NCI-H748 treated with DMSO at 0.1 percent for 48 hours (cell line): ENCODE measurements at regions not wholly inside any gene's neighbourhood (a gene's known extent, or its start where the extent isn't known, plus 50 kb on each side); places are given as distances from the start of the nearest gene placed in this dataset.

Experiments used
- DNase-seq: peaks from one replicate; lab custom pipeline; 2025; lab: John Stamatoyannopoulos, UW

DNA sequence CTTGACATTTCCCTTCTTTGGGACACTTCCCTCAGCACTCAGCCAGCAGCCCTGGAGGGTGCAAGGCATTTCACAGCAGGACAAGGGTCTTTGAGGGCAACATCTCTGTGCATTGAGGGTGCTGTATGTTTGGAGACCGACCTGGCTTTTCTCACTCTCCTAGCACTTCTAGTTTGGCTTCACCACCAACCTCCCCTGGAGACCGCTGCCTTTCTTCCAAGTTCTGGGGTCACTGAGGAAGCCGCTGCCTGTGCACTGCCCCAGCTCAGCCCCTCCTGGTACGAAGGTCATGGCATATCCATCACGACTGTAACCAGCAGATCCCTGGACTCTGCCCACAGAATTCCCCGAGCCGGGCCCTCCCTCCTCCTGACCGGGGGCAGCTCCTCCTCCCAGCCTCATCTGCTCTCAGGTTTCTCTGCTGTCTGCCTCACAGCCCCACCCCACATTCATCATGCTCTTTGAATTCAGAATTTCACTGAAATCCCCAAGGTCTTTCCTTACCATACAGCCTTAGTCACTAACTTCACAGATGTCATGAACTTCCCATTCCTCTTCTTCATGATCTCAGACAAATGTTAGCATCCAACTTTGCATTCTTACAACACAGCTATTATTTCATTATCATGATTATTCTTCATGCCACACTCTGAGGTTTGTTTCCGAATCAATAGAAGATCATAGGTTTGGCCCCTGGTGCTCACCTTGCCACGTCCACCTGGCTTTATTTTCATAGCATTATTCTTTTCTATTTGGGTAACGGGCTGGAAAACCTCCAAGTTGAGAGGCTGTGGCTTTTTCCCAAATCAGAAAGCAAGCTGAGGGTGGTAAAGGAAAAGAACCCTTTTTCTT is 113.0 kb upstream of the COPS8 start:
- DNase-seq = peak; percentile 78

DNA sequence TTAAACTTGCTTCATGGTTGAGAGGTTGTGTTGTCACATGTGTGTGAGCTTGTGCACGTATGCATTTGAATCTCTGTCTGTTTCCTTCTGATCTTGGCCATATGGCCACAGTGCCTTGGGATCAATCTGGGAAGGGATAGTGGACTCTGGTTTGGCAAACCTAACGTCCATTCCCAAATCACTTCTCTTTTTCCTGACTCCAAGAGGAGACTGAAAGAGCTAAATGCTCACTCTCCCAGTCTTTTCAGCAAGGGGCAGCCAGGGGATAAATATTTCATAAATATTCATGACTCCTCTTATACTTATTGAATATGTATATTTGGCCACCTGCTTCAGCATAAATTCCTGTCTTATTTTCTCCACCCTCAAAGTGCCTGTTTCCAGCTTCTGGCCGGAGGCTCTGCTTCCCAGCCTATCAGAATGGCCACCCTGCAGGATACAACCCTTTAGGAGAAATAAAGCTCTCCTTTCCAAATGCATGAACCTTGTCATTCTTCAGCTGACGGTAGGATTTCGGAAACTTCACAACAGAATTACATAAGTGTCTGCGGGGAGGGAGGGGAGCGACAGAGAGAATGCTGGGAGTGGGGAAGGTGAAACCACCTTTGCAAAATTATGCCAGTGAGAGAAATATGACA is 112.2 kb upstream of the COPS8 start:
- no peak for DNase-seq

DNA sequence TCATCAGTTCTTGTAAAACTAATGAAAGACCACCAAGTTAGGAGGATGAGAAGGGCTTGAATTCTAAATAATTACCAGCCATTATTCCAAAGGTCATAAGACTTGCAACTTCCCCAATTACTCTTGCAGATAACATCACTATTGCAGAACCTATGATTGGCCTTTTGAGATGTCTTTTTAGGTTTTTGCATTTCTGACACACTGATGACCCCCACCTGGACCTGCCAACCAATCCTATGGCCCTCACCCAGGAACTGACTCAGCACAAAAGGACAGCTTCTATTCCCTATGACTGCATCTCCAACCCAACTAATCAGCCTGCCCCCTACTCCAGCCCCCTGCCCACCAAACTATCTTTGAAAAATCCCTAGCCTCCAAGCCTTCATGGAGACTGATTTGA is 111.5 kb upstream of the COPS8 start:
- DNase-seq = no peak

DNA sequence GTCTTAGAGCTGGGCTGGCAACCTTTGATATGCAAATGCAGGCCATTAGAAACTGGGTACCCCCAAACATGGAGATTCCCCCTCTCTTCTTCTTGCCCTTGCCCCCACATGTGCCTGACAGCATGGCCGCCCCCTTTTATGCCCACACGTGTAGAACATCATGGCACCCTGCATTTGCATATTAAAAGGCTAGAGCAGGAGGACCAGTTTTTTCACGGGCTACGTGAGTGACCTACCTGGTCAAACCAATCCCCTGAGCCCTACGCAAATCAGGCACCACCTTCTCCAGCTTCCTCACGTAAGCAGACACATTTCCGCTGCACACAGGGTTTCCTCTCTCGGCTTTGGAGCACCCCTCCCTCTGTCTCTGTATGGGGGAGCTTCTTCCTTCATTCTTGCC is 110.9 kb upstream of the COPS8 start:
- no peak for DNase-seq

DNA sequence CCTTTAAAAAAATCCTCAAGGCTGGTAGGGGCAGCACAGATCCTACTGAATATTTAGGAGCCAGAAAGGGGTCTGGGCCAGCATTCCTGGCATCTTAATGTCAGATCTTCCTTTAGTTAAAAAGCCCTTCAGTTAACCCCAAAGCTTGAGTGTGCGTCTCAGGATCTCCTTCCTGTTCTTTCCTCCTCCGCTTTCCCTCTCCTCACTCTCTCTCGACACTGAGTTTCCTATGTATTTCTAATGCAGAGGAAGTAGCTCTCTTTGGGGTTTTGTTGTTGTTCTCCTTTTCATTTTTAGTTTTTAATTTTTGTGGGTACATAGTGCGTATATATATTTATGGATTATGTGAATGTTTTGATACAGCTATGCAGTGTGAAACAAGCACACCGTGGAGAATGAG is 109.9 kb upstream of the COPS8 start:
- no peak for DNase-seq

DNA sequence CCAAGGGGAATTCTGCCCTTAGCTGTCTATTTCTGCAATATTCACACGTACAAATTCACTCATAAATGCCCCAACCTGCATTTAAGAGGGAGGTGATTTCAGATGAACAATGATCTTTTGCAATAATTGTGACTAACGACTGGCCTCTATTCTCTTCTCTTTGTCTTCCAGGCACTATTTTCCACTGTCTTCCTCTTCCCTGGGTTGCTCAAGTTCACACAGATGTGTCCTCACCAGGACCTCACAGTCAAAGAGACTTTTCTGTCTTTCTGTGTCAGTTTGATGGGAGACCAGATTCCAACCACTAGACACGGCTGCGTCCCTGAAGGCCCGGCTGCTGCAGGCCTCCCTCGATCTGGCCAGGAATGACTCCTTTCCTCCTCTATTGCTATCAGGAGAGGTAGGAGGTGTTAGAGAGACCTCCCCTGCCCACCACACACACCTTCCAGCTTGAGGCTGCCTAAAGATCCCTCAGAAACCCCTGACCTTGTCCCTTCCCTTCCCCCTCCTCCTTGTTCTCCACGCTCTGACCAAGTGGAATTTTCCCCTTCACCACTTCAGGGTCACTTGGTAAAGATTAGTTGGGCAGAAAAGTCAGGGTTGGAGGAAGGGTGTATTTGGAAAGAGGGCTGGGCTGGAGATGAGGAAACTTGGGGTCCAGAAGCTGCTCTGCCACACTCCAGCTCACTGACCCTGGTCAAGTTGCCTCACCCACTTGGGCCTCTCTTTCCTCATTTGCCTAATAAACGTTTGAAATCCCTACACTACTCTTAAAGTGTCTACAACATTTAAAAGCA is 109.2 kb upstream of the COPS8 start:
- DNase-seq = no peak

DNA sequence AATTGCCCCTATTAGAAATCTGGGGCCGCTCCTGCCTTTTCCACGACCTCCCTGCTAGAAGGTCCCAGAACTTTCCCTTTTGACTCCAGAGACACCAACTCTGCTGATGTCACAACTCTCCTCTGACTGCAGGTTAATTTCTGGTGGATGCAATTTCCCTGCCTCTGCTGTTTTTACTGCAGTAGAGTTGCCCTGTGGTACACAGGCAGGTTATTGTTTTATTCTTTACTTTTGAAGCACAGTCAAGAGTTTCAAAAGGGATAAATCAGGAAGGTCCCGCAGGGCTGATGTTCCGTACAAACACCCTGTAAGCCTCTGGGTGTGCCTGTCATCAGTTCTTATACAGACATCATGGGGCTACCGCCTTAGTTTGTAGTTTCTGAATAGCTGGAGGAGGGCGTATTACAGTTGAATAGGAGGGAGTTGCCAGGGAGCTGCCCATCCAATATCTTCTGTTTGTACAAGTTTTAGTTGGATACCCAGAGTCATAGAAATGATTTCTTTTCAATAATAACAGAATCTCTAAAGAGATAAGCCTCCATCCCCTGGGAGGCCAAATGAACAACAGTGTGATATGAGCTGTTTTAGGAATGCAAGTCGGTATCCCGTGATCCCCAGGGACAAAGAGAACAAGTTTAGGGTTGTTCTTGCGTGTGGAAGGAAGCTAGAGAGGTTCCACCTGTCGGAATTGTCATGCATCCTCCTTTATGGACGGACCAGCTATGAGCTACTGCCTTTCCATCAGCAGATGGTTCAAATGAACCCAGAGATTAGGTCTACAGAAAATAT is 108.4 kb upstream of the COPS8 start:
- no peak for DNase-seq

DNA sequence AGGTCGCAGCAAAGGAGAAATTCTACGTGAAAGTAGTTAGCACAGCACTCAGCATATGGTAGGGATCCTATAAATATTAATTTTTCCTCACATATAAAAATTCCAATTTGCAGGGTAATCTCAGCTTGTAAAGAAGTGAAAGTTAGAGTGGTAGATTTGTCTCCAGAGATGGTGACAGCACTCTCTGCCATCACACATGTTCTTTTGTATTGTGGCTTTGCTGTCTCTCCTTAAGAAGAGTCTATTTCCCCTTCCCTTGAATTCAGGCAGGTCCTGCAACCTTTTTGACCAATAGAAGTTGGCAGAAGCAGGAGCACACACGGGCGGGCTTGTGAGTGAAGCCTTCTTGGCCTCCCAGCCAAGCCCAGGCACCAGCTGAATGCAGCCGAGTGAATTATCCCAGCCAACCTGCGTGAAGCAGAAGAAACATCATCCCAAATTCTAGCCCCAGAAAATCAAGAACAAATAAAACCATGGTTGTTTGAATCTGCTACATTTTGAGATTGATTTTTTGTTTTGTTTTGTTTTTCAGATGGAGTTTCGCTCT is 107.8 kb upstream of the COPS8 start:
- DNase-seq = no peak

DNA sequence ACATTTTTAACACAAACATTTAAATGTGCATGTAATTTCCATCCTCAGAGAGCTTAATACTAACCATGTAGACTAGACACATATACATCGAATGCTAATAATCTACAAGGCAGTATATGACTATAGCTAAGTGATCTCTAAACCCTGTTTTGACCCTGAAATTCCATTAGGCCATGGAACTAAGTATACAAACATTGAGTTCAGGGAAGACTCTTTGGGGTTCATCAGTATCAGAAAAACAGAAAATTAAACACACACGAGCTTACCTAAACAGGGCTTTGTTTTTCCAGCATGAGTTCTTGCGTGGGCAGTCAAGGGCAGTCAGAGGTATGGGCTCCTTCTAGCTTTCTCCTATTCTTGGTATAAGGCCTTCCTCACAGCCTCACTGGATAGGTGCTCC is 106.0 kb upstream of the COPS8 start:
- no peak for DNase-seq

DNA sequence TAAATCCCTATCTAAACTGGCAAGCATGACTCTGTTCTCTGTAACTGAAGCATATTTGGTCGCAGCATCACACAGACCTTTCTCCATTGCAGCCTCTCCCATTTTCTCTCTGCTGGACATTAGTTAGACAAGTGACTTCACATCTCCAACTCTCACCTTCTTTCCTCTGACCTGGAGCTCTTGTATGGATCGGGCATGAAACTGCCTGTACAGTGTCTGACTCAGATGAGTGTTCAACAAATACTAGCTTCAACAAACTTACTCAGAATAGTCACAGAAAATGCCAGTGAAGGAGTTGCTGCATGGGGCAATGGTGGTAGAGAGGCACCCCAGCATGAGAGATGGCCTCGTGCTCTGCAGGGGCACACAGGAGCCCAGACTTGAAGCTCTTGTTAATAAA is 104.7 kb upstream of the COPS8 start:
- DNase-seq = no peak

DNA sequence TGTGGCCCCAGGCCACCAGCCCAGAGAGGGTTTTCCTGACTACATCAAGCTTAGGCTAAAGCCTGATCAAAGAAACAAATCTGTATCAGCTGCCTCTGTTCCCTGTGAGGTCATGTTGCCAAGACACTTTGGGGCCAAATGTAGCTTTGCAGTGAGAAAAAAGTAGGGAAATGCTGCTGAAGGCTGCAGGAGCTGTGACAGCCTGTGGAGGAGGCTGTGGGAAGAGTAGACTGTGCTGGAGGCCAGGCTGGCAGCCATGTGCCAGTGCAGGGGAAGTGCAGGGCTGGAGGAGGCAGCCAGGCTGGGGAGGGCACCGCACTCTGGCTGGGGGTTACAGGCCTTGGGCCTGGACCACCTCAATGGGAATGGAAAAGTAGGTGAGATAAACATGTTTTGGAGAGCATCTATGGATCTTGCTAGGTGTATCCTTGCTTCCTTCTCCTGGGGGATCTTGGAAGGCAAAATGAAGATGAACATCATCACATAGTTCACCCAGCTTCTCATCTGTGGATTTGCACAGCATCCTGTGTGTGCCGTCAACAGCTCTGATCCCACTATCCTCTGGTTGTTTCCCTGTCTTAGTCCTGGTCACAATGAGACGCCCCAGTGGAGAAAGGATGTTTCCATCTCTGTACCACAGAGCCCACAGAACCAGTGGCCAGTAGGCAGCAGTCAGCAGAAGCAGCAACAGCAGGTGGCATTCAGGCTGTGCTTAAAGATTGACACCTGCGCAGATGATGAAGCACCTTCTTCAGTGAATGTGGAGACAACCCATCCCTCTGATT is 103.8 kb upstream of the COPS8 start:
- no peak for DNase-seq

DNA sequence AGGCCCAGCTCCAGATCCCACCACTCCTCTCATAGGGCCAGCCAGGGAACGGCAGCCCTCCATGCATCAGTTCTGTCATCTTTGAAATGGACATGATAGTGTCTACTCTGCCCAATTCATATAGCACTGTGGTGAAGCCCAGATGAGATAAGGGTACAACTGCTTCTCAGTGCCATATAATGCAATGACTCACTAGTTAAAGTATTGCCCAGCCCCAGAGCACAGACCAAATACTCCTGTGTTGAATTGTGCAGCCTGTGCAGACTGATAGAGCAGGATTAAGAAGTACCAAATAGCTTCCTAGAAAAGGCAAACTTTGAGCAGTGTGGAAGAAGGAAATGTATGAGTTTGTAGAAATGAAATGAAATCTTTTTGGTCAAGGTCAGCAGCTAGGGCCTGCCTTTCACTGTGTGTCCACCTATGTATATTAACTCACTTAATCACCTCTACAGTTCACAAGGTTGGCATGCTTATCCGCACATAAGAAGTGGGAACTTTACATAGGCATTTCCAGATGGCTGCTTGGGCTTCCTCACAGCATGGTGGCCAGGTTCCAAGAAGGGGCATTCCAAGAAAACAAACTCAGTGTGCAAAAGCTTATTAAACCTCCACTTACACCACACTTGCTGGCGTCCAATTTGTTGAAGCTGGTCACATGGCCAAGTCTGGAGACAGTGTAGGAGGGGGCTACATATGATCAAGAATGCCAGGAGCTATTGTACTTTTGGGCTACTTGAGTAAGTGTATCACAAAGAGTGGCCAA is 102.8 kb upstream of the COPS8 start:
- DNase-seq = no peak

DNA sequence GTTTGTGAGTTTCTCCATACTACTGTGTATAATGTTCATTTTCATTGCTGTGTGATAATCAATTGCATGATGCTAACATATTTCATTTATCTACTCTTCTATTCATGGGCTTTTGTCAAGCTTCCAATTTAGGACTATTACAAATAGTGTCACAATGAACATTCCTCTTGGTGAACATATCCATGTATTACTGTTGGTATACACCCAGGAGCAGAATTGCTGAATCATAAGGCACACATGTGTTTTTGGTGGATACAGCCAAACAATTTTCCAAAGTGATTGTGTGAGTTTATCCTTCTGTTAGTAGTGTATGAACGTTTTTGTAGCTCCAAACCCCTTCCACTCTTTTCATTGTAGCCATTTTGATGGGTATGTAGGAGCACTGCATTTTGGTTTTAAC is 101.6 kb upstream of the COPS8 start:
- no peak for DNase-seq

DNA sequence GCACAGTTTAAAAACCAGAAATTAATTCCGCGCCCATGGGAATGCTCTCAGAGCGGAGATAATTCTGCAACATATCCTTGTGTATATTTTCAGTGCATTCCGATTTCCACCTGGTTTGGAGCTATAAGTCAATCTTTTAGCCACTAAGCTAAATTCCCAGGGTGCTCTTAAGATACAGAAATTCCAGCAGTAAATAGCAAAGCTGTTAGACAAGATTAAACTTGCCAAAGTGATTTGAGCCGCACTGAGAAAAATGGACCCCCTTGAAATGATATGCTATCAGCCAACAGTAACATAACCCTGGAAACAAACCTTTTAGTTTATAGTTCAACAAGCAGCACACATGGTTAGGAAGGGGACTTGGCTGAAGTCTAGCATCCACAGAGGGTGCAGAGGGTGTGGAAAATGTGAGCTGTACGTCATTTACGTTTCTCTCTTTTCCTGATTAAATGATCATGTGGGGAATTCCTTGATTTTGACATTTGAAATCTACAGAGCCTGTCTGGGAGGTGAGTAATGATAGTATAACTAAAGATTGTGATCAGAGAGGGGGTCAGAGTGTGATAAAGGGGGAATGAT is 99.8 kb upstream of the COPS8 start:
- DNase-seq = no peak

DNA sequence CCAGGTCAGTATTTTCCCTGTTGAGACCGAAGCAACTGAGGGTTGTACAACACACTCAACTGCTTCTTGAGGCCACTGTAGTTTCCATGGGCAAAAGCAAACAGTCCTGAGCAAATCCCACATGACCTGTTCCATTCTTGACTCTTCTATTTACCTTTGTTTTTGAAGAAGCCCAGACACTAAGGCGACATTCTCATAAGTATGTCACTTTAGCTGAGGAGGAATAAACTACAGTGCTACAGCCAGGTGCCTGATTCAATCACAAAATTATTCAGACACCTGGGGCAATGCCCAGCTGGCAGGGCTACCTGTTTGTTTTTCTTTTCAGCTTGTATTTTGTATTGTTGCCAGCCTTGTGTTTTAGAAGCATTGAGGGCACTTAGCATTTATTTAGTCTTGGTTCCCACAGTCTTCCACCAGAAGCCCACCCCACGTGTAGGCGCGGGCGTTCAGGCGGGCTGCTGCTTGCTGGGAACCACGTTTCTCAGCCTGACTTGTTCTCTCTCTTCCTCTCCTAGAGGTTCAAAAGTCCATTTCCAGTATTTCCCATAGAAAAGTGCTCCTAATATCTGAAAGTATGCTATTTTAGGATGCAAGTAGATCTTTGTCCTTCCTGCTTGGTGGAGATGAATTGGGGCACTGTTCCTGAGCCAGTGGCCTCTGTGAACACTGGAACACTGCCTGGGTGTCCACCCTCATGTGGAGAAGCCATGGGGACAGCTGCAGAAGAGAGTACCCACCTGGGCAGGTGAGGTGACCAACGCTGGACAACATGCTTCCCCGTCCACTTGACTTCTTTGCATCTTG is 99.0 kb upstream of the COPS8 start:
- peak; percentile 71 for DNase-seq

DNA sequence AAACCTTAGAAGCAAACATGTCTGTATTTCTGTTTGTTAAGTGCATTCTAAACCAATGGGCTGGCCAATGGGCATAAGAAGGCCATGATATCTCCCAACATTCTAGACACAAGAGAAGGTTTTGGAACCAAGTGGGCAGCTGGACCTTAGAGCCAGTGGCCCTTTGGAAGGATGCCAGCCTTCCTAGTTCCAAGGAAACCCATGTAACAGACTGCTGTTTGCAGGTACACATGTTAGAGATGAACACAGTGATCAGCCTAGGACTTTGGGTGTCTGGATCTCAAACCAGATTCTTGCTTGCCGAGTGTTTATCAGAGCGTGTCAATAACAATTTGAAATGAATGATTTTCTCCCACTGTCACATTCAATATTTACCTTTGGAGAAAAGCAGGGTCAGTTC is 97.5 kb upstream of the COPS8 start:
- DNase-seq = no peak

DNA sequence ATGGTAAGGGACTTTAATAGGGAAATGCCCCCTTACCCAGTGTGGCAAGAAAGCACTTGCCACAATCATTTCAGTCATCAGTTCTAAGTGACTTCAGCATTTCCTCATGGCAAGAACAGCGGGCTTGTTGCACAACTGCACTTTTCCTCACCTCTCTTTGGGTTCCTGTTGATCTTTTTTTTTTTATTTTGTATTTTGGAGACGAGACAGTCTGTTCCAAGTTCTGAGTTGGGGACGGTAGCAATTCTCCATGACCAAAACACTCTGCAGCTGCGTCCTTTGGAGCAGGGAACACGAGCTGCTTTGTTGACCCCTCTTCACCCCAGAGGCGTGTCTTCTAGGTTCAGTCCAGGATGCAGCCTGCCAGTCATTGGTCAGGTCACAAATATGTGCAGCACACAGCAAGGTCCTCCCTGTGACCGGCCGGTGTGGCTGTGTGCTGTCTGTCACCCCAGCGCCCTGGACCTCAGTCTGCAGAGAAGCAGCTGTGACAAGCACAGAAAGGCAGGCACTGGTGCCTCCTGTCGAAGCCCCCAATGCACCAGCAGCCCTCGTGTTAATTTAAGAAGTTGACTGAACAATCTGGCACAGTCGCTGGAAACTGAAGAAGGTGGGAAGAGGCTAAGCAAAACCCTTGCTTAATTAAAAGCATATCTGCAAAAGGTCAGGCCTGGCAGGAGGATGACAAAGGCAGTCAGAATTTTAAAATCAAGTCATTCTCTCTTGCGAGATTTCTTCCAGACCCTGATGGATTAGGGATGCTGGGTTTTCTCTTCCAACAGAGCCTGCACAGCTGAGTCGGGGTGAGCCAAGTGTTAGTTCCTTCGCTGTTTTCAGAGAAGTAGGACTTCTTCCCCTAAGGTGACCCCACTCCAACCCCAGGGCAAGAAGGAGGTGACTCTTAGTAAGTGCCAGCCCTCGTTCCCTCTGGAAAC is 96.7 kb upstream of the COPS8 start:
- DNase-seq = no peak

DNA sequence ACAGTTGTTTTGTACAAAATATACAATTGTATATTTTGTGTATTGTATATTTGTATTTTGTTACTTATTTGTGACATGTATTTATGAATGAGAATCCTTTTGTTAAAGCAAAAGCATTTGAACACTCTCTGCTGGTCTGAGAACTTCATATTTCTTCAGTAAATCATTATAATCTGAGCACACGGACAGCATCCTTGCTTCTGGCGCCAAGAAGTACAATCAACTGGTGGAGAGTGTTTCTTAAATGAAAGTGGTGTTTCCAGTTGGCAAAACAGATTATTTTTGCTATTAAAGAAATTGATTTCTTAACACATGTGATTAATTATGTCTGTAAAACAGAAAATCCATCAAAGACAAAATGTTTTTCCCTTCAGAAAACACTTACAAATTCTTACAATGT is 95.1 kb upstream of the COPS8 start:
- DNase-seq = no peak
